Psoas muscle (tissue), 7 donors: ENCODE measurements at regions not wholly inside any gene's neighbourhood (a gene's known extent, or its start where the extent isn't known, plus 50 kb on each side); places are given as distances from the start of the nearest gene placed in this dataset.

Source experiments
- ATAC-seq, 4 donors: fragments of 200-7000 bp; cut with Tn5 transposase; one replicate each; pipeline ENCODE4 v1.9.1; 2020; ENCODE audit warnings: moderate library complexity in 3 of 4, mild to moderate bottlenecking in 2 of 4
- DNase-seq, 2 donors: peaks; one replicate each; pipeline ENCODE4 v3.0.0-alpha.2; 2020
- H3K27ac ChIP-seq: fragments of 200-600 bp; one replicate; pipeline ENCODE4 v1.8.0; 2022
- H3K27me3 ChIP-seq, 3 donors: fragments of 200-600 bp in 1 of 3; one replicate each; pipeline versions ENCODE4 v1.6.1 to v1.8.0; 2013 to 2022; ENCODE audit warnings: low read length in 2 of 3, mild to moderate bottlenecking in 2 of 3, moderate library complexity in 1 of 3; ENCODE audit not compliant: insufficient read depth in 3 of 3
- H3K36me3 ChIP-seq, 2 donors: fragments of 200-600 bp in 1 of 2; one replicate each; pipeline versions ENCODE4 v1.6.1 to v1.8.0; 2013 to 2022; ENCODE audit warnings: low read depth in 1 of 2, mild to moderate bottlenecking in 1 of 2, moderate library complexity in 1 of 2; ENCODE audit not compliant: insufficient read depth in 1 of 2
- H3K4me1 ChIP-seq: fragments of 200-600 bp; one replicate; pipeline ENCODE4 v1.8.0; 2022
- H3K4me3 ChIP-seq: fragments of 200-600 bp; one replicate; pipeline ENCODE4 v1.8.0; 2022; ENCODE audit warnings: mild to moderate bottlenecking
- H3K9me3 ChIP-seq: fragments of 200-600 bp; one replicate; pipeline ENCODE4 v1.8.0; 2022
- CTCF ChIP-seq: fragments of 200-600 bp; IDR thresholded peaks from one replicate; pipeline ENCODE4 v1.8.0; 2022; ENCODE audit warnings: antibody characterized with exemption
- WGBS, 3 donors: extraction: QIAGEN DNeasy Blood & Tissue Kit; methylation state at CpG; one replicate each; pipeline versions ENCODE4 v1.1.6 to v1.1.7; 2013; 5-methylcytosine and 5-hydroxymethylcytosine counted together
- intact Hi-C, 2 donors: fragments of 100-400 bp; cut with DNase I; formaldehyde crosslinking; loops; one replicate each; pipeline versions ENCODE4 v1.11.0 to v1.14.2; 2022
- donor health status: healthy with polysubstance abuse.
- donor health status: DM: no; HTN: no; CAD: no; lungs with moderate emphysema.
- donor health status: Bipolar disorder and iron deficiency.
- donor health status: healthy.
- donor health status: DM: yes; HTN: yes; CAD: no.
- donor health status: DM: no; HTN: no; CAD: no.
- donor health status: DM: yes; HTN: yes; CAD: no.

- no peak overlapping the region for H3K27ac ChIP-seq
- no peaks in the 10 kb centered on the region for H3K4me1 ChIP-seq
- no peaks in the 10 kb centered on the region for H3K36me3 ChIP-seq
- no peaks in the 10 kb centered on the region for H3K27me3 ChIP-seq
- no peaks in the 10 kb centered on the region for H3K9me3 ChIP-seq
- intact Hi-C loops, result no loop called here
- TF ChIP-seq CTCF, result no peak
- 22 to 36% (median 24%) methylated on average over 1 of the region's 1 CpG for WGBS, 3 donors
- ATAC-seq (no peak), DNase-seq (no peak)
- no peak overlapping the region for H3K4me3 ChIP-seq
Observed at GRCh38 chr10:20670579-20670978, 226.5 kb downstream of the NEBL start.

- H3K4me1 ChIP-seq, result no peaks in the 10 kb centered on the region
- DNase-seq (no peak), ATAC-seq (no peak)
- no peak for TF ChIP-seq CTCF
- no peaks in the 10 kb centered on the region for H3K9me3 ChIP-seq
- no peak overlapping the region for H3K27ac ChIP-seq
- no peak overlapping the region for H3K4me3 ChIP-seq
- H3K36me3 ChIP-seq, result no peaks in the 10 kb centered on the region
- intact Hi-C loops, result no loop called here
- no peaks in the 10 kb centered on the region for H3K27me3 ChIP-seq
Observed at GRCh38 chr10:20668985-20669384, 228.1 kb downstream of the NEBL start.

GRCh38 chr10:20662742-20663141 is 234.4 kb downstream of the NEBL start:
- DNase-seq, result no peak
- Histone ChIP-seq H3K27ac (no peak overlapping the region), H3K4me1 (no peaks in the 10 kb centered on the region), H3K36me3 (no peaks in the 10 kb centered on the region), H3K4me3 (no peak overlapping the region), H3K9me3 (no peaks in the 10 kb centered on the region), H3K27me3 (no peaks in the 10 kb centered on the region)
- no peak for ATAC-seq
- TF ChIP-seq CTCF, result no peak
- intact Hi-C loops, result no loop called here
- WGBS, 3 donors, result 94 to 99% (median 95%) methylated on average over 3 of the region's 3 CpGs

- intact Hi-C loops, result no loop called here
- no peak for ATAC-seq
- no peaks in the 10 kb centered on the region for H3K36me3 ChIP-seq
- H3K4me3 ChIP-seq, result no peak overlapping the region
- H3K27ac ChIP-seq, result no peak overlapping the region
- no peaks in the 10 kb centered on the region for H3K27me3 ChIP-seq
- DNase-seq, result no peak
- TF ChIP-seq CTCF, result no peak
- no peaks in the 10 kb centered on the region for H3K9me3 ChIP-seq
- 25 to 33% (median 28%) methylated on average over 2 of the region's 2 CpGs for WGBS, 3 donors
- no peaks in the 10 kb centered on the region for H3K4me1 ChIP-seq
Observed at GRCh38 chr10:20659225-20659624, 237.9 kb downstream of the NEBL start.

GRCh38 chr10:20658158-20658557 is 239.0 kb downstream of the NEBL start:
- H3K27ac ChIP-seq, result no peak overlapping the region
- ATAC-seq, result no peak
- no peaks in the 10 kb centered on the region for H3K4me1 ChIP-seq
- TF ChIP-seq CTCF, result no peak
- H3K36me3 ChIP-seq, result no peaks in the 10 kb centered on the region
- no peaks in the 10 kb centered on the region for H3K27me3 ChIP-seq
- WGBS, 3 donors, result 86 to 90% (median 88%) methylated on average over 4 of the region's 4 CpGs
- intact Hi-C loops, result no loop called here
- no peaks in the 10 kb centered on the region for H3K9me3 ChIP-seq
- no peak for DNase-seq
- H3K4me3 ChIP-seq, result no peak overlapping the region
